H1 (cell line): ENCODE measurements at regions not wholly inside any gene's neighbourhood (a gene's known extent, or its start where the extent isn't known, plus 50 kb on each side); places are given as distances from the start of the nearest gene placed in this dataset.

Source experiments
- CTCF ChIA-PET: fragments of 300-600 bp; sonication (Branson Sonifier 250); formaldehyde crosslinking; loops from one replicate; lab custom pipeline; 2021; ENCODE audit not compliant: partially characterized antibody; lab: Charles Lee
- POLR2A ChIA-PET: fragments of 300-600 bp; sonication (Branson Sonifier 250); formaldehyde crosslinking; loops from one replicate; lab custom pipeline; 2021; ENCODE audit warnings: inconsistent platforms; ENCODE audit not compliant: partially characterized antibody; lab: Charles Lee
- DNase-seq, 2 experiments: peaks; one replicate each; pipeline versions ENCODE4 v3.0.0 to v3.0.0-alpha.2; 2010 to 2022; ENCODE audit warnings: low spot score in 2 of 2, low read depth in 1 of 2, mixed read lengths in 1 of 2
- FAIRE-seq: peaks from 2 replicates; lab custom pipeline; 2011; peaks lifted over from hg19 to GRCh38; lab: Jason Lieb, UNC
- H2AFZ ChIP-seq: 2 replicates; pipeline ENCODE4 v1.8.1; 2012; ENCODE audit warnings: low read length, inconsistent platforms
- H2AK5ac ChIP-seq: 2 replicates; pipeline ENCODE4 v1.6.1; 2013; ENCODE audit warnings: low read depth, low read length
- H2BK120ac ChIP-seq: replicated peaks from 2 replicates; pipeline ENCODE3; 2013; ENCODE audit warnings: low read depth, low read length, inconsistent platforms
- H2BK12ac ChIP-seq: 2 replicates; pipeline ENCODE4 v1.6.1; 2013; ENCODE audit warnings: low read depth, low read length
- H2BK15ac ChIP-seq: 2 replicates; pipeline ENCODE4 v1.6.1; 2013; ENCODE audit warnings: low read length
- H2BK20ac ChIP-seq: 2 replicates; pipeline ENCODE4 v1.6.1; 2013; ENCODE audit warnings: low read length
- H2BK5ac ChIP-seq: 2 replicates; pipeline ENCODE4 v1.6.1; 2013; ENCODE audit warnings: low read depth, low read length
- H3K14ac ChIP-seq: 2 replicates; pipeline ENCODE4 v1.6.1; 2013; ENCODE audit warnings: inconsistent platforms; ENCODE audit not compliant: insufficient read length
- H3K18ac ChIP-seq: 2 replicates; pipeline ENCODE4 v1.6.1; 2013; ENCODE audit warnings: low read length; ENCODE audit errors: extremely low read depth
- H3K23ac ChIP-seq: 2 replicates; pipeline ENCODE4 v1.6.1; 2013; ENCODE audit warnings: inconsistent platforms; ENCODE audit not compliant: insufficient read length
- H3K23me2 ChIP-seq: 2 replicates; pipeline ENCODE4 v1.6.1; 2013; ENCODE audit warnings: low read depth, low read length
- H3K27ac ChIP-seq: 2 replicates; pipeline ENCODE4 v1.6.1; 2011; ENCODE audit warnings: low read depth, low read length, inconsistent platforms
- H3K27me3 ChIP-seq, 4 experiments: replicated peaks in 1 of 4; 1 replicate in 1 of 4; 2 replicates in 3 of 4; pipeline versions ENCODE4 v1.6.1 to v1.8.1; 2011 to 2013; ENCODE audit warnings: low read length in 3 of 4, mild to moderate bottlenecking in 3 of 4, inconsistent platforms in 2 of 4, mixed read lengths in 2 of 4, moderate library complexity in 1 of 4; ENCODE audit not compliant: control insufficient read depth in 3 of 4, insufficient read depth in 3 of 4; ENCODE audit errors: extremely low read depth in 1 of 4
- H3K36me3 ChIP-seq, 4 experiments: 2 replicates each; pipeline versions ENCODE4 v1.6.1 to v1.8.1; 2011 to 2013; ENCODE audit warnings: mild to moderate bottlenecking in 4 of 4, low read length in 3 of 4, moderate library complexity in 2 of 4, control low read depth in 1 of 4, inconsistent platforms in 1 of 4; ENCODE audit not compliant: insufficient read depth in 4 of 4, control insufficient read depth in 2 of 4
- H3K4ac ChIP-seq: replicated peaks from 2 replicates; pipeline ENCODE3; 2013; ENCODE audit warnings: low read length, low read depth, mixed read lengths, inconsistent platforms; ENCODE audit not compliant: insufficient read length
- H3K4me1 ChIP-seq, 4 experiments: replicated peaks in 1 of 4; 1 replicate in 1 of 4; 2 replicates in 3 of 4; pipeline versions ENCODE4 v1.6.1 to v1.8.1; 2011 to 2013; ENCODE audit warnings: low read length in 3 of 4, inconsistent platforms in 2 of 4, mixed read lengths in 1 of 4; ENCODE audit not compliant: insufficient read depth in 4 of 4, control insufficient read depth in 3 of 4
- H3K4me2 ChIP-seq, 2 experiments: 2 replicates each; pipeline versions ENCODE4 v1.6.1 to v1.8.1; 2011 to 2013; ENCODE audit warnings: low read depth in 2 of 2, low read length in 2 of 2, control low read depth in 1 of 2, inconsistent platforms in 1 of 2, mild to moderate bottlenecking in 1 of 2; ENCODE audit not compliant: insufficient read depth in 1 of 2
- H3K4me3 ChIP-seq, 4 experiments: fragments of 200-600, 300-600 bp in 1 of 4; sonication (generic), shearing (Covaris generic), sonication (Bioruptor Twin) in 1 of 4; 2 replicates each; pipeline versions ENCODE4 v1.5.1 to v1.8.1; 2011 to 2016; ENCODE audit warnings: low read length in 4 of 4, low read depth in 3 of 4, control low read depth in 2 of 4, inconsistent platforms in 2 of 4, mild to moderate bottlenecking in 2 of 4, mixed read lengths in 1 of 4, moderate library complexity in 1 of 4; ENCODE audit not compliant: insufficient read depth in 2 of 4; ENCODE audit errors: extremely low read depth in 1 of 4
- H3K56ac ChIP-seq: replicated peaks from 2 replicates; pipeline ENCODE3; 2013; ENCODE audit warnings: low read depth, mild to moderate bottlenecking, mixed read lengths, low read length, inconsistent platforms; ENCODE audit not compliant: insufficient read length
- H3K79me1 ChIP-seq: 2 replicates; pipeline ENCODE4 v1.6.1; 2013; ENCODE audit warnings: low read depth, low read length, control low read depth
- H3K79me2 ChIP-seq, 2 experiments: 2 replicates each; pipeline versions ENCODE4 v1.6.1 to v1.8.1; 2012 to 2013; ENCODE audit warnings: low read length in 2 of 2, mild to moderate bottlenecking in 2 of 2, inconsistent platforms in 1 of 2; ENCODE audit not compliant: insufficient read depth in 2 of 2, control insufficient read depth in 1 of 2
- H3K9ac ChIP-seq, 4 experiments: replicated peaks in 1 of 4; 1 replicate in 1 of 4; 2 replicates in 3 of 4; pipeline versions ENCODE4 v1.6.1 to v1.8.1; 2011 to 2013; ENCODE audit warnings: low read depth in 3 of 4, low read length in 3 of 4, control low read depth in 2 of 4, mild to moderate bottlenecking in 2 of 4, moderate library complexity in 2 of 4, inconsistent platforms in 1 of 4; ENCODE audit errors: extremely low read depth in 1 of 4
- H3K9me3 ChIP-seq, 2 experiments: 2 replicates each; pipeline versions ENCODE4 v1.6.1 to v1.8.1; 2012 to 2013; ENCODE audit warnings: mild to moderate bottlenecking in 2 of 2, moderate library complexity in 2 of 2, control low read depth in 1 of 2, inconsistent platforms in 1 of 2, low read depth in 1 of 2, low read length in 1 of 2, mixed read lengths in 1 of 2; ENCODE audit not compliant: insufficient read depth in 2 of 2
- H4K20me1 ChIP-seq, 2 experiments: replicated peaks in 1 of 2; 2 replicates each; pipeline versions ENCODE3 to v1.8.1; 2011 to 2013; ENCODE audit warnings: inconsistent platforms in 2 of 2, low read length in 2 of 2, mild to moderate bottlenecking in 1 of 2; ENCODE audit not compliant: insufficient read depth in 2 of 2, control insufficient read depth in 1 of 2
- H4K5ac ChIP-seq: 2 replicates; pipeline ENCODE4 v1.6.1; 2013; ENCODE audit warnings: low read length, low read depth, mixed read lengths, inconsistent platforms; ENCODE audit not compliant: insufficient read length
- H4K8ac ChIP-seq: 2 replicates; pipeline ENCODE4 v1.8.0; 2013; ENCODE audit warnings: mild to moderate bottlenecking, moderate library complexity, low read length, inconsistent platforms; ENCODE audit not compliant: insufficient read depth; ENCODE audit errors: extremely low read depth
- H4K91ac ChIP-seq: replicated peaks from 2 replicates; pipeline ENCODE3; 2013; ENCODE audit warnings: low read length, mixed read lengths, inconsistent platforms; ENCODE audit not compliant: insufficient read length
- BACH1 ChIP-seq: IDR thresholded peaks from 2 replicates; pipeline ENCODE4 v1.6.1; 2012; ENCODE audit warnings: low read length, improper control_type of control experiment
- CBX8 ChIP-seq: fragments of 300-800, 300-1000 bp; sonication (generic); IDR thresholded peaks from 2 replicates; pipeline ENCODE4 v1.7.1; 2016; ENCODE audit warnings: low read depth, low read length, borderline replicate concordance
- CEBPB ChIP-seq: IDR thresholded peaks from 2 replicates; pipeline ENCODE4 v1.6.1; 2012; ENCODE audit warnings: low read depth, low read length
- CTBP2 ChIP-seq: IDR thresholded peaks from 2 replicates; pipeline ENCODE4 v1.7.0; 2011; ENCODE audit warnings: borderline replicate concordance, mild to moderate bottlenecking, moderate library complexity, mixed read lengths, low read length; ENCODE audit not compliant: insufficient read depth, insufficient read length
- HDAC6 ChIP-seq: IDR thresholded peaks from one replicate; pipeline ENCODE4 v1.7.1; 2012; ENCODE audit warnings: low read depth, mild to moderate bottlenecking, inconsistent platforms, low read length, moderate library complexity
- JUN ChIP-seq: IDR thresholded peaks from 2 replicates; pipeline ENCODE4 v1.6.1; 2011; ENCODE audit warnings: low read depth, mild to moderate bottlenecking, improper control_type of control experiment, low read length
- POU5F1 ChIP-seq: IDR thresholded peaks from 2 replicates; pipeline ENCODE4 v1.6.1; 2011; ENCODE audit warnings: low read depth, mild to moderate bottlenecking, low read length, moderate library complexity
- SAP30 ChIP-seq: fragments of 300-600 bp; sonication (generic); IDR thresholded peaks from 2 replicates; pipeline ENCODE4 v1.7.1; 2012; ENCODE audit warnings: low read length, moderate library complexity, mild to moderate bottlenecking, inconsistent platforms; ENCODE audit not compliant: insufficient read depth, insufficient replicate concordance
- SIRT6 ChIP-seq: IDR thresholded peaks from one replicate; pipeline ENCODE4 v1.7.1; 2012; ENCODE audit warnings: low read length, inconsistent platforms
- SP2 ChIP-seq: IDR thresholded peaks from 2 replicates; pipeline ENCODE4 v1.6.1; 2012; ENCODE audit warnings: mild to moderate bottlenecking, low read length, inconsistent platforms
- TBP ChIP-seq: IDR thresholded peaks from 2 replicates; pipeline ENCODE4 v1.6.1; 2011; ENCODE audit warnings: low read depth, low read length, improper control_type of control experiment
- TCF12 ChIP-seq: IDR thresholded peaks from 2 replicates; pipeline ENCODE4 v1.6.1; 2011; ENCODE audit warnings: low read depth, mild to moderate bottlenecking, low read length
- TEAD4 ChIP-seq: IDR thresholded peaks from 2 replicates; pipeline ENCODE4 v1.6.1; 2012; ENCODE audit warnings: low read depth, low read length, inconsistent platforms, mixed read lengths
- WGBS, 2 experiments: shearing (Covaris generic) in 1 of 2; methylation state at CpG; one replicate each; pipeline versions ENCODE4 v1.1.6 to v1.1.7; 2013 to 2015; ENCODE audit warnings: low lambda C conversion rate in 2 of 2, mixed read lengths in 2 of 2, inconsistent platforms in 1 of 2, low coverage in 1 of 2, missing lambda C conversion rate in 1 of 2; ENCODE audit not compliant: insufficient replicate concordance in 2 of 2, insufficient coverage in 1 of 2, insufficient read length in 1 of 2; ENCODE audit errors: extremely low coverage in 1 of 2, missing lambda C conversion rate in 1 of 2; 5-methylcytosine and 5-hydroxymethylcytosine counted together
- TF ChIP-seq, protein P1 (sequence below): IDR thresholded peaks from 2 replicates; pipeline ENCODE4 v1.6.1; 2011; ENCODE audit warnings: low read length, improper control_type of control experiment

DNA sequence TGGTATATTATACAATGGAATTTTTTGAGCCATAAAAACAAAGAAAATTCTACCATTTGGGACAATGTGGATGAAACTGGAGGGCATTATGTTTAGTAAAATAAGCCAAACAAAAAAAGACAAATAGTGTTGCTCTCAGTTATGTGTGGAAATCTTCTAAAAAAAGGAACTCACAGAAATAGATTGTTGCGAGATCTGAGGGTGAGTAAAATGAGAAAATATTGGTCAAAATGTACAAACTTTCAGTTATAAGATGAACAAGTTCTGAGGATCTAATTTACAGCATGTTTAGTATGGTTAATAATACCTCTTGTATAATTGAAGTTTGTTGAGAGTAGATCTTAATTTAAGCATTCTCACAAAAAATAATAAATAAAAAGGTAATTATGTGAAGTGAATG lies 291.2 kb downstream of the KIF20B start:
- Histone ChIP-seq H3K9me3 (no peaks in the 10 kb centered on the region), H4K8ac (no peak overlapping the region), H3K14ac (no peak overlapping the region), H3K18ac (no peak overlapping the region), H2BK15ac (no peak overlapping the region), H4K5ac (no peak overlapping the region), H4K20me1 (no peaks in the 10 kb centered on the region), H2BK5ac (no peak overlapping the region), H3K4me1 (no peaks in the 10 kb centered on the region), H3K79me1 (no peaks in the 10 kb centered on the region), H3K36me3 (no peaks in the 10 kb centered on the region), H2BK120ac (no peak overlapping the region), H3K9ac (no peak overlapping the region), H4K91ac (no peak overlapping the region), H3K4ac (no peak overlapping the region), H3K23me2 (no peaks in the 10 kb centered on the region), H2AK5ac (no peak overlapping the region), H3K56ac (no peak overlapping the region), H2AFZ (no peak overlapping the region), H2BK12ac (no peak overlapping the region), H3K27ac (no peak overlapping the region), H3K23ac (no peak overlapping the region), H3K4me3 (no peak overlapping the region), H3K27me3 (no peaks in the 10 kb centered on the region), H3K79me2 (no peaks in the 10 kb centered on the region), H3K4me2 (no peak overlapping the region), H2BK20ac (no peak overlapping the region)
- POLR2A ChIA-PET = no interaction called here
- FAIRE-seq (no peak), DNase-seq (no peak)
- WGBS, 2 experiments = 86% methylated on average over 1 of the region's 1 CpG; no CpG with 5 or more reads in 1 of the 2 experiments
- CTCF ChIA-PET = no interaction called here
- TF ChIP-seq CTBP2 (no peak), SP2 (no peak), SIRT6 (no peak), BACH1 (no peak), CBX8 (no peak), CEBPB (no peak), TBP (no peak), JUN (no peak), SAP30 (no peak), HDAC6 (no peak), TCF12 (no peak), POU5F1 (no peak), TEAD4 (no peak)
- TF ChIP-seq, protein P1, sequence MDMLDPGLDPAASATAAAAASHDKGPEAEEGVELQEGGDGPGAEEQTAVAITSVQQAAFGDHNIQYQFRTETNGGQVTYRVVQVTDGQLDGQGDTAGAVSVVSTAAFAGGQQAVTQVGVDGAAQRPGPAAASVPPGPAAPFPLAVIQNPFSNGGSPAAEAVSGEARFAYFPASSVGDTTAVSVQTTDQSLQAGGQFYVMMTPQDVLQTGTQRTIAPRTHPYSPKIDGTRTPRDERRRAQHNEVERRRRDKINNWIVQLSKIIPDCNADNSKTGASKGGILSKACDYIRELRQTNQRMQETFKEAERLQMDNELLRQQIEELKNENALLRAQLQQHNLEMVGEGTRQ = no peak
